GM12873 (cell line): ENCODE measurements at regions not wholly inside any gene's neighbourhood (a gene's known extent, or its start where the extent isn't known, plus 50 kb on each side); places are given as distances from the start of the nearest gene placed in this dataset.

ENCODE experiments used
- TF ChIP-seq, protein P1 (sequence below): IDR thresholded peaks from 2 replicates; pipeline ENCODE4 v1.5.1; 2012; ENCODE audit warnings: low read depth, mild to moderate bottlenecking, moderate library complexity, low read length, control low read depth; ENCODE audit not compliant: insufficient read depth; ENCODE audit errors: missing control alignments

DNA sequence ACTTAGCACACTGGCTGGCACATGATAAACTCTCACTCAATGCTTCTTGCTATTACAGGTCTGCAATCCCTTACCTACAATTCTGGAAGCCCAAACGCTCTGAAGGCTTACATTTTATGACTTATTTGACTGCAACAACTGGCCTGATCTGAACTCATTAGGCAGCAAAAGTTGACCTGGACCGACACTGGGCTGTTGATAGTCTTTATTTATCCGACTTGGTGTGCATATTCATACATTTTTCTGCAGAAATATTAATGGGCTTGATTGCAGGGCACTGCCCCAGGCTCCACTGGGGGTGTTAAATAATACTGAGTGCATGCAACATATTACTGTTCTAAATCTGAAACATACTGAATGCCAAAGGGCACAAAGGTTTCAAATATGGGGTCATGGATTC lies 1076.7 kb downstream of the BCL11B start:
- TF ChIP-seq, protein P1, sequence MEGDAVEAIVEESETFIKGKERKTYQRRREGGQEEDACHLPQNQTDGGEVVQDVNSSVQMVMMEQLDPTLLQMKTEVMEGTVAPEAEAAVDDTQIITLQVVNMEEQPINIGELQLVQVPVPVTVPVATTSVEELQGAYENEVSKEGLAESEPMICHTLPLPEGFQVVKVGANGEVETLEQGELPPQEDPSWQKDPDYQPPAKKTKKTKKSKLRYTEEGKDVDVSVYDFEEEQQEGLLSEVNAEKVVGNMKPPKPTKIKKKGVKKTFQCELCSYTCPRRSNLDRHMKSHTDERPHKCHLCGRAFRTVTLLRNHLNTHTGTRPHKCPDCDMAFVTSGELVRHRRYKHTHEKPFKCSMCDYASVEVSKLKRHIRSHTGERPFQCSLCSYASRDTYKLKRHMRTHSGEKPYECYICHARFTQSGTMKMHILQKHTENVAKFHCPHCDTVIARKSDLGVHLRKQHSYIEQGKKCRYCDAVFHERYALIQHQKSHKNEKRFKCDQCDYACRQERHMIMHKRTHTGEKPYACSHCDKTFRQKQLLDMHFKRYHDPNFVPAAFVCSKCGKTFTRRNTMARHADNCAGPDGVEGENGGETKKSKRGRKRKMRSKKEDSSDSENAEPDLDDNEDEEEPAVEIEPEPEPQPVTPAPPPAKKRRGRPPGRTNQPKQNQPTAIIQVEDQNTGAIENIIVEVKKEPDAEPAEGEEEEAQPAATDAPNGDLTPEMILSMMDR = no peak

DNA sequence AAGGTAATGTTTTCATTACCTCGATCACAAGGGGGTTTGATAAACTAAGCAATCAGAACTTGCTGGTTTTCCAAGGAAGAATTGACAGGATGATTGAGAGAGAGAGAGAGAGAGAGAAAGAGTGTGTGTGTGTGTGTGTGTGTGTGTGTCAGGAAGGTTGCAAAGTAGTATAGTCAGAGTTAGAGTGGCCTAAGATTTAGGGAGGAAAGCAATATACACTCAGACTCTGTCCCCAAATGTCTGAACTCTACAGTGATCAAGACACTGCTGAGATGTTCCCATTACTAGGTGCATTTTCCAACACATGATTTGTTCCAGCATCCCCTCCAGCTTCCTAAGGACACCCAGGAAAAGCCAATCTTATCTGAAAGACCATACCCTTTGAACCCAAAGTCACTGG lies 1074.1 kb downstream of the BCL11B start:
- TF ChIP-seq, protein P1 = no peak

DNA sequence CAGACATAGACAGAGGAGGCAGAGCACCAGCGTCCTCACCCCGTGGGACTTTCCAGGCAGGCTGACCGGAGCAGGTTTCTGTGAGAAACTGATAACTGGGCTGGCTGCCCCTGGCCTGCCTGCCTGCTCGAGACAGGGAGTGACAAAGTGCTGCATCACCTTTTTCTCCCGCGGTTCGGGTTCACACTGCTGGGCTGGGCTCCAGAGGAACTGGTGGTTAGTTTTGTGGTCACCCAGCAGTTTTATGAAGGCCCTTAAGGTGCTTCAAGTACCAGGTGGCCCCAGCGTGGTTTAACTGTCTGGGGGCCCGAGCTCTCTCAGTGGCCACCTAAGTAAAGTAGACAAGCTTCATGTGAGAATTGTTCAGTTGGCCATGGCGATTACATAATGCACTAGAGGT lies 1073.6 kb downstream of the BCL11B start:
- TF ChIP-seq, protein P1 = no peak

DNA sequence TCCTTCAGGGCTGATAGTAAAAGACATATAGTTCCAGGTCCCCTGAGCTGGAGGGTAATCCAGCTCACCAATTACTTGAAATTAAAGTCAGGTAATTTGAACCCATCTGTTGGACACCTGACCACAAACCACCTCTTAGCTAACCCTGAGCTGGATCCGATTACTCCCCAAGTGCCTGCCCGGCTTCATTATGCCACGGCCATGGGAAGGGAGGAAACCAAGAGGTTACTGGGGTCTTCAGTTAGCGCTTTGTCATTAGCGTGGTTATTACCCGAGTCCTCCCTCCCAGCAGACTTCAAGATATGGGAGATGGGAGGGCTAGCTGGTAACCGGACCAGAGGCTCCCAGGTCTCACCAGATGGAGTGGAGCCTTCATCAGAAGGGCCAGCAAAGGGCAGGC lies 1071.4 kb downstream of the BCL11B start:
- TF ChIP-seq, protein P1 = no peak

DNA sequence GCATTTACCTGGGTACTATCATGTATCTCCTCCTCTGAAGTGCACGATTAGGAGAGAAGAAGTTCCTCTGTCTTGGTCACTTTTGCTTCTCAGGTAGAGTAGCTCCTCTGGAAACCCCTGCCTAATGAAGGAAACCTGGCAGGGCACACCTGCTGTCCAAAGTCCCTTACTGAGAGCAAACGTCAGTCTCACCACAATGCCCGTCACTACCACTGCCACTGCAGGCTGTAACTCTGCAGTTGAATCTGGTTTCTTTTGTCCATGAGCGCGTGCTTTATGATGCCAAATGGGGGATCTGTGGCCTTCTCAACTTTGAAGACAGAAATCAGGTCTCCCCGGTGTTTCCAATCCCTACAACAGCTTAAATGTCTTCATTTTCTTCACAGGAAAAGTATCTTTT lies 1068.6 kb downstream of the BCL11B start:
- TF ChIP-seq, protein P1 = no peak

DNA sequence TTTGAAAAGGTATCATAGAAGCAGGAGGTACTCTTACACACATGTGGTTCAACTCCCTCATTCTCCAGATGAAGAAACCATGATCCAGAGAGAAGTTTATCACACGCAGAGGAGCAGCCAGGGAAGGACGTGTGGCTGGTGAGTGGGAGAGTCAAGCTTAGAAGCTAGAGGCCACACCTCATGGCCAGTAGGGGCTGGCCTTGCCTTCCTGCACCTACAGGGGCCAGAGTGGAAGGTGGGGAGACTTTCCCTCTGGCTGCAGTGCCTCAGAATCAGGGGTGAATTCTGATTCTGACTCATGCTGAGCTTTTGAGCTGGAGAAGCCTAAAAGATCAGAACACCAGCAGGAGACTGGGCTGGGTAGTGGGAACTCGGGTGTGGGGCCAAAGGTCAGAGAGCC lies 1067.9 kb downstream of the BCL11B start:
- TF ChIP-seq, protein P1 = no peak

DNA sequence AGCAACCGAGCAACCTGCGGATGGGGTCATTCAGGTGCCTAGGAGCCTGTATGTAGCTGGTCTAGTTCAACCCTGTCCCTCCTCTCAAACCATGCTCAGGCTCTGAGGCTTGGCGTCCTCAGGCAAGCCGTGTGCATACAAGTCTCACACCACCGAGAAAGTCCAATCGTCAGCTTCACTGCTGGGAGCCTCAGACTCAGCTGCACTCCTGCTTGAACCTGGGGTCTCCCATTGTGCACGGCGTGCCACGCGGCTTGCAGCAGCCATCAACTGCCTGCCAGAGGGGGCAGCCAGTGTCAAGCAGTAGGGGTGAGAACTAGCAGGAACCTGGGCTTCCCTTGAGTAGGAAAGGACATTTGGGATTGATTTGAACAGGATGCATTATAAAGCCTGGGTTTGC lies 1064.6 kb downstream of the BCL11B start:
- TF ChIP-seq, protein P1 = no peak
